Nephron progenitor cell (in vitro differentiated cells): ENCODE measurements at regions not wholly inside any gene's neighbourhood (a gene's known extent, or its start where the extent isn't known, plus 50 kb on each side); places are given as distances from the start of the nearest gene placed in this dataset.

Experiments
- DNase-seq: peaks from one replicate; pipeline ENCODE4 v3.0.0; 2021
- H3K27ac Mint-ChIP-seq: 2 replicates; pipeline ENCODE4 v1.8.0; 2021; ENCODE audit warnings: mild to moderate bottlenecking, moderate library complexity, mixed read lengths
- H3K27me3 Mint-ChIP-seq: 2 replicates; pipeline ENCODE4 v1.8.0; 2021; ENCODE audit warnings: mild to moderate bottlenecking, low read depth, mixed read lengths; ENCODE audit not compliant: poor library complexity
- H3K36me3 Mint-ChIP-seq: 2 replicates; pipeline ENCODE4 v1.8.0; 2021; ENCODE audit warnings: low read depth, mixed read lengths
- H3K4me1 Mint-ChIP-seq: 2 replicates; pipeline ENCODE4 v1.8.0; 2021; ENCODE audit warnings: mixed read lengths
- H3K4me3 Mint-ChIP-seq: 2 replicates; pipeline ENCODE4 v1.8.0; 2021; ENCODE audit warnings: mild to moderate bottlenecking, moderate library complexity, mixed read lengths
- H3K9me3 Mint-ChIP-seq: 2 replicates; pipeline ENCODE4 v1.8.0; 2021; ENCODE audit warnings: mild to moderate bottlenecking, moderate library complexity, mixed read lengths
- CTCF ChIP-seq: fragments of 200-600 bp; sonication (generic); IDR thresholded peaks from 2 replicates; pipeline ENCODE4 v1.5.0; 2021; ENCODE audit warnings: antibody characterized with exemption

- DNase-seq: no peak
- Mint-ChIP-seq H3K9me3 (peaks cover 42% of the 10 kb centered on the region), H3K4me1 (no peaks in the 10 kb centered on the region), H3K27ac (no peak overlapping the region), H3K36me3 (no peaks in the 10 kb centered on the region), H3K4me3 (no peak overlapping the region), H3K27me3 (no peaks in the 10 kb centered on the region)
- no peak for TF ChIP-seq CTCF
Observed at GRCh38 chrX:11050013-11050412, 61.1 kb upstream of the HCCS start.

GRCh38 chrX:11053351-11053750, 57.8 kb upstream of the HCCS start:
- Mint-ChIP-seq H3K4me1 (no peaks in the 10 kb centered on the region), H3K9me3 (peaks cover 27% of the 10 kb centered on the region), H3K27me3 (no peaks in the 10 kb centered on the region), H3K4me3 (no peak overlapping the region), H3K36me3 (no peaks in the 10 kb centered on the region), H3K27ac (no peak overlapping the region)
- DNase-seq: no peak
- TF ChIP-seq CTCF: no peak

- no peaks in the 10 kb centered on the region for H3K27me3 Mint-ChIP-seq
- DNase-seq: no peak
- H3K9me3 Mint-ChIP-seq: peaks cover 24% of the 10 kb centered on the region
- H3K4me3 Mint-ChIP-seq: no peak overlapping the region
- no peaks in the 10 kb centered on the region for H3K4me1 Mint-ChIP-seq
- TF ChIP-seq CTCF: no peak
- no peak overlapping the region for H3K27ac Mint-ChIP-seq
- H3K36me3 Mint-ChIP-seq: no peaks in the 10 kb centered on the region
Observed at GRCh38 chrX:11056322-11057176, 54.6 kb upstream of the HCCS start.

GRCh38 chrX:11059933-11060332, 51.2 kb upstream of the HCCS start:
- Mint-ChIP-seq H3K9me3 (peaks cover 18% of the 10 kb centered on the region), H3K36me3 (no peaks in the 10 kb centered on the region), H3K27me3 (no peaks in the 10 kb centered on the region), H3K4me1 (no peaks in the 10 kb centered on the region), H3K4me3 (no peak overlapping the region), H3K27ac (no peak overlapping the region)
- no peak for TF ChIP-seq CTCF
- DNase-seq: no peak
